ENCODE measurements at regions not wholly inside any gene's neighbourhood (a gene's known extent, or its start where the extent isn't known, plus 50 kb on each side); places are given as distances from the start of the nearest gene placed in this dataset.

DNA sequence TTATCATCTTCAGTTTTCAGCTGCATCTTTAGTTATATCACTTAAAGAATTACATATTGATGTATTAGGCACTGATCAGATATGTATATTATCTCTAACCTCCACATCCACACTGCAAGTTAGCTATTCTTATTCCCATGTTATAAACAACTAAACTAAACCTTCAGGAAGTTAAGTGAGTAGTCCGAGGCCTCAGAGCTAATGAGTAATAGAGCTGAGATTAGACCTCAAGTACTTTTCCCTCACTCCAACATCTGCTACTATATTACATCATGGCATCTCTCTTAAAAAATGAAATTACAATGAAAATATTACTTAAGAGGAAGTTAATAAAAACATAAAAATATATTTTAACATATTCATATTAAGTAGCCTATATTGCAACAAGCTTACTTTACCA lies 183.6 kb upstream of the MAP2 start:
- TF ChIP-seq EZH2 (IDR thresholded peaks at IDR 0.05; ENCODE audit: low read length, unreplicated experiment), result no peak
- TF ChIP-seq, protein P1, sequence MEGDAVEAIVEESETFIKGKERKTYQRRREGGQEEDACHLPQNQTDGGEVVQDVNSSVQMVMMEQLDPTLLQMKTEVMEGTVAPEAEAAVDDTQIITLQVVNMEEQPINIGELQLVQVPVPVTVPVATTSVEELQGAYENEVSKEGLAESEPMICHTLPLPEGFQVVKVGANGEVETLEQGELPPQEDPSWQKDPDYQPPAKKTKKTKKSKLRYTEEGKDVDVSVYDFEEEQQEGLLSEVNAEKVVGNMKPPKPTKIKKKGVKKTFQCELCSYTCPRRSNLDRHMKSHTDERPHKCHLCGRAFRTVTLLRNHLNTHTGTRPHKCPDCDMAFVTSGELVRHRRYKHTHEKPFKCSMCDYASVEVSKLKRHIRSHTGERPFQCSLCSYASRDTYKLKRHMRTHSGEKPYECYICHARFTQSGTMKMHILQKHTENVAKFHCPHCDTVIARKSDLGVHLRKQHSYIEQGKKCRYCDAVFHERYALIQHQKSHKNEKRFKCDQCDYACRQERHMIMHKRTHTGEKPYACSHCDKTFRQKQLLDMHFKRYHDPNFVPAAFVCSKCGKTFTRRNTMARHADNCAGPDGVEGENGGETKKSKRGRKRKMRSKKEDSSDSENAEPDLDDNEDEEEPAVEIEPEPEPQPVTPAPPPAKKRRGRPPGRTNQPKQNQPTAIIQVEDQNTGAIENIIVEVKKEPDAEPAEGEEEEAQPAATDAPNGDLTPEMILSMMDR (conservative IDR thresholded peaks at IDR 0.05; ENCODE audit: low read depth, low read length), result no peak

Data from PC-3 (cell line).